ENCODE measurements at regions not wholly inside any gene's neighbourhood (a gene's known extent, or its start where the extent isn't known, plus 50 kb on each side); places are given as distances from the start of the nearest gene placed in this dataset.

DNA sequence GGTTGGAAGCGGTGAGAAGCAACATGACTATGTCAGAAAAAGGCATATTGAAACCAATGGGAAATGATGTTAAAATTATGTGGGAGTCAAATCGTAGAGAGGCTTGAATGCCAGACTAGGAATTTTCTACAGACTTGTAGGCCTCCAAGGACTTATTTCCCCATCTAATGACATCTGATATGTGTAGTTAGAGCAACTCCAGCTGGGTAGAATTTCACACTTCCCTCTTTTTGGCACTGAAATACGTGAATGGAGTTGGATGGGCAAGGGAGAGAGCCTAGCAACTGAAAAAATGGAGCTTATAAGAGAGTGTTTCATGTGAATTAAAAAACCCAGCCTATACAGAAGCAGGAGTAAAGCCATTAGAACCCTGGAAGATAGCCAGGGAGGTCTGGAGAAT lies 304.2 kb downstream of the INSC start:
- no CpG with 5 or more reads among the region's 3 CpGs for WGBS (ENCODE audit: extremely low coverage, insufficient read length, low lambda C conversion rate)
- no peak overlapping the region for H4K91ac ChIP-seq (ENCODE audit: insufficient read length, low read depth, low read length)
- no peak overlapping the region for H3K4me3 Mint-ChIP-seq

More for the DNA sequence above, 304.2 kb downstream of the INSC start:
- H4K20me1 ChIP-seq (ENCODE audit: control insufficient read depth, insufficient read depth, insufficient read length) = no peaks in the 10 kb centered on the region
- H3K36me3 Mint-ChIP-seq (ENCODE audit: insufficient read depth in 1 of 3, low read depth in 3 of 3) = no peaks in the 10 kb centered on the region
- peaks cover 14% of the 10 kb centered on the region in 2 experiments for H3K4me1 Mint-ChIP-seq
- no peak for TF ChIP-seq CTCF (conservative IDR thresholded peaks at IDR 0.05)
- no peak overlapping the region for H3K14ac ChIP-seq (ENCODE audit: insufficient read depth, low read length)
- H2BK15ac ChIP-seq (ENCODE audit: low read depth, low read length) = no peak overlapping the region
- no peak overlapping the region for H3K4me2 ChIP-seq (ENCODE audit: insufficient read depth, insufficient read length, low read length)
- H3K4me1 ChIP-seq (ENCODE audit: insufficient read depth, low read length) = no peaks in the 10 kb centered on the region; the same call in 1 of the 2 replicates
- no peak overlapping the region for H2BK120ac ChIP-seq (ENCODE audit: low read depth, low read length, poor library complexity, severe bottlenecking)
- H3K4ac ChIP-seq (ENCODE audit: low read depth, low read length) = no peak overlapping the region
- no peaks in the 10 kb centered on the region for H3K27me3 Mint-ChIP-seq (ENCODE audit: low read depth)
- H3K23ac ChIP-seq (ENCODE audit: insufficient read length, low read depth, low read length) = no peak overlapping the region
- no peak overlapping the region for H2AFZ ChIP-seq (ENCODE audit: low read length)
- H3K27me3 ChIP-seq (ENCODE audit: insufficient read depth, low read length) = no peaks in the 10 kb centered on the region
- no peak for DNase-seq
- H3K9me3 Mint-ChIP-seq = no peaks in the 10 kb centered on the region
- H3K79me1 ChIP-seq (ENCODE audit: insufficient read depth, low read depth, low read length, poor library complexity, severe bottlenecking) = no peaks in the 10 kb centered on the region
- no peaks in the 10 kb centered on the region for H3K9me3 ChIP-seq (ENCODE audit: control insufficient read depth, low read depth, low read length)
- no peak overlapping the region for H2BK20ac ChIP-seq (ENCODE audit: low read depth, low read length, poor library complexity, severe bottlenecking)
- H3K79me2 ChIP-seq (ENCODE audit: insufficient read depth, low read length) = no peaks in the 10 kb centered on the region
- no peak overlapping the region for H4K8ac ChIP-seq (replicated peaks; ENCODE audit: insufficient read length, low read depth, low read length)
- H3K23me2 ChIP-seq (ENCODE audit: insufficient read length, low read depth, low read length, poor library complexity, severe bottlenecking) = no peaks in the 10 kb centered on the region
- H3K9ac ChIP-seq (ENCODE audit: extremely low read depth, insufficient read length, low read length) = no peak overlapping the region
- H4K5ac ChIP-seq (ENCODE audit: insufficient read length, low read depth, low read length) = no peak overlapping the region
- H3K27ac Mint-ChIP-seq = no peak overlapping the region
- H2BK12ac ChIP-seq (ENCODE audit: insufficient read length, low read depth, low read length) = no peak overlapping the region
- no peak overlapping the region for H2AK5ac ChIP-seq (ENCODE audit: insufficient read length, low read length)
- H3K27ac ChIP-seq (ENCODE audit: insufficient read length, low read depth, low read length) = no peak overlapping the region
- no peak overlapping the region for H3K18ac ChIP-seq (ENCODE audit: insufficient read length, low read depth, low read length)
- H3T11ph ChIP-seq (ENCODE audit: low read length) = no peak overlapping the region
- H2BK5ac ChIP-seq (ENCODE audit: insufficient read length, low read length) = no peak overlapping the region
- no peak overlapping the region for H3K56ac ChIP-seq (ENCODE audit: insufficient read length, low read depth, low read length)

All from H9 (cell line).